ENCODE measurements at regions not wholly inside any gene's neighbourhood (a gene's known extent, or its start where the extent isn't known, plus 50 kb on each side); places are given as distances from the start of the nearest gene placed in this dataset.

GRCh38 chr4:4592414-4592813 lies 50.6 kb upstream of the STX18 start:
- H2BK120ac ChIP-seq (ENCODE audit: low read depth, low read length) = no peak overlapping the region
- H3K9ac ChIP-seq (ENCODE audit: low read depth, low read length, poor library complexity) = no peak overlapping the region
- no peak overlapping the region for H2AFZ ChIP-seq (ENCODE audit: low read length)
- H2BK12ac ChIP-seq (ENCODE audit: low read length) = no peak overlapping the region
- no peak for DNase-seq (ENCODE audit: low spot score)
- no peak overlapping the region for H2AK5ac ChIP-seq (ENCODE audit: low read depth, low read length)
- peaks cover 8 to 36% of the 10 kb centered on the region in 2 donors for H3K9me3 ChIP-seq (replicated peaks in 1 of 2; ENCODE audit: control insufficient read depth in 2 of 2, insufficient read depth in 1 of 2, low read depth in 1 of 2, low read length in 2 of 2)
- no peak overlapping the region for H3K4me3 ChIP-seq (ENCODE audit: low read length in 2 of 2)
- peaks cover 3 to 8% of the 10 kb centered on the region in 2 donors for H3K4me1 ChIP-seq (ENCODE audit: control insufficient read depth in 2 of 2, insufficient read depth in 1 of 2, low read depth in 1 of 2, low read length in 2 of 2)
- H3K23ac ChIP-seq (ENCODE audit: low read depth, low read length, poor library complexity) = no peak overlapping the region
- H3K4me2 ChIP-seq (ENCODE audit: insufficient read depth, low read length, poor library complexity, severe bottlenecking) = no peak overlapping the region
- H2BK15ac ChIP-seq (ENCODE audit: low read length) = no peak overlapping the region
- no peak overlapping the region for H2BK5ac ChIP-seq (ENCODE audit: low read length)
- no peak overlapping the region for H3K14ac ChIP-seq (ENCODE audit: low read length)
- H3K4ac ChIP-seq (ENCODE audit: low read length) = no peak overlapping the region
- H3K18ac ChIP-seq (ENCODE audit: low read length) = no peak overlapping the region
- no peaks in the 10 kb centered on the region for H3K36me3 ChIP-seq (replicated peaks in 1 of 2; ENCODE audit: control insufficient read depth in 2 of 2, insufficient read depth in 2 of 2, low read length in 2 of 2)
- H3K27ac ChIP-seq (replicated peaks; ENCODE audit: low read length) = no peak overlapping the region
- WGBS, 2 donors (ENCODE audit: extremely low coverage in 2 of 2, insufficient read length in 2 of 2, insufficient replicate concordance in 1 of 2) = no CpG with 5 or more reads among the region's 4 CpGs
- no peaks in the 10 kb centered on the region for H3K27me3 ChIP-seq (ENCODE audit: control insufficient read depth in 3 of 3, insufficient read depth in 3 of 3, low read depth in 1 of 3, low read length in 3 of 3)
- H4K8ac ChIP-seq (ENCODE audit: low read depth, low read length) = no peak overlapping the region
- H3K79me1 ChIP-seq (ENCODE audit: low read depth, low read length) = no peaks in the 10 kb centered on the region
- H4K91ac ChIP-seq (ENCODE audit: low read depth, low read length, poor library complexity) = no peak overlapping the region
